Activated B cell treated with CpG ODN at 0.5 μM for 24 hours (primary cell): ENCODE measurements at regions not wholly inside any gene's neighbourhood (a gene's known extent, or its start where the extent isn't known, plus 50 kb on each side); places are given as distances from the start of the nearest gene placed in this dataset.

Source experiments
- ATAC-seq: fragments of 200-7000 bp; cut with Tn5 transposase; one replicate; pipeline ENCODE4 v1.10.0; 2021; ENCODE audit warnings: low read depth, mild to moderate bottlenecking, moderate library complexity
- CTCF ChIA-PET: fragments of 350-600 bp; sonication (Branson Sonifier 250); formaldehyde crosslinking; loops from one replicate; lab custom pipeline; 2021; ENCODE audit warnings: antibody characterized with exemption; lab: Charles Lee
- POLR2A ChIA-PET: fragments of 350-600 bp; sonication (Branson Sonifier 250); formaldehyde crosslinking; loops from one replicate; lab custom pipeline; 2021; ENCODE audit warnings: antibody characterized with exemption; lab: Charles Lee
- DNase-seq: peaks from one replicate; pipeline ENCODE4 v3.0.0; 2022
- H3K27ac Mint-ChIP-seq: one replicate; pipeline ENCODE4 v1.8.0; 2020; ENCODE audit warnings: mixed read lengths
- H3K27me3 Mint-ChIP-seq: one replicate; pipeline ENCODE4 v1.8.0; 2021; ENCODE audit warnings: mixed read lengths
- H3K36me3 Mint-ChIP-seq: one replicate; pipeline ENCODE4 v1.8.0; 2021; ENCODE audit warnings: low read depth, mixed read lengths
- H3K4me1 Mint-ChIP-seq: one replicate; pipeline ENCODE4 v1.8.0; 2021; ENCODE audit warnings: mixed read lengths
- H3K4me3 Mint-ChIP-seq: one replicate; pipeline ENCODE4 v1.8.0; 2020; ENCODE audit warnings: mild to moderate bottlenecking, mixed read lengths
- H3K9me3 Mint-ChIP-seq: one replicate; pipeline ENCODE4 v1.8.0; 2020; ENCODE audit warnings: mixed read lengths
- CTCF ChIP-seq: fragments of 200-600 bp; IDR thresholded peaks from one replicate; pipeline ENCODE4 v1.8.0; 2022; ENCODE audit warnings: antibody characterized with exemption, mild to moderate bottlenecking
- intact Hi-C: fragments of 100-400 bp; cut with micrococcal nuclease; formaldehyde crosslinking; loops from one replicate; pipeline ENCODE4 v1.15.1; 2024

- DNase-seq (no peak), ATAC-seq (no peak)
- no peak overlapping the region for H3K4me3 Mint-ChIP-seq
- CTCF ChIA-PET, result no interaction called here
- H3K9me3 Mint-ChIP-seq, result peaks cover 15% of the 10 kb centered on the region
- no peak overlapping the region for H3K27ac Mint-ChIP-seq
- POLR2A ChIA-PET, result no interaction called here
- H3K4me1 Mint-ChIP-seq, result no peaks in the 10 kb centered on the region
- TF ChIP-seq CTCF, result no peak
- H3K27me3 Mint-ChIP-seq, result no peaks in the 10 kb centered on the region
- H3K36me3 Mint-ChIP-seq, result no peaks in the 10 kb centered on the region
- intact Hi-C loops, result no loop called here
Observed at GRCh38 chr11:98137437-98137836, 883.3 kb upstream of the CNTN5 start.

- ChIA-PET CTCF (no interaction called here), POLR2A (no interaction called here)
- H3K36me3 Mint-ChIP-seq, result no peaks in the 10 kb centered on the region
- H3K4me1 Mint-ChIP-seq, result no peaks in the 10 kb centered on the region
- ATAC-seq (no peak), DNase-seq (no peak)
- TF ChIP-seq CTCF, result no peak
- H3K27me3 Mint-ChIP-seq, result no peaks in the 10 kb centered on the region
- no peak overlapping the region for H3K27ac Mint-ChIP-seq
- intact Hi-C loops, result no loop called here
- no peak overlapping the region for H3K4me3 Mint-ChIP-seq
- peaks cover 9% of the 10 kb centered on the region for H3K9me3 Mint-ChIP-seq
Observed at GRCh38 chr11:98143661-98144060, 877.1 kb upstream of the CNTN5 start.

- ATAC-seq, result no peak
- no peaks in the 10 kb centered on the region for H3K36me3 Mint-ChIP-seq
- ChIA-PET CTCF (no interaction called here), POLR2A (no interaction called here)
- DNase-seq, result no peak
- no peak for TF ChIP-seq CTCF
- H3K27ac Mint-ChIP-seq, result no peak overlapping the region
- H3K4me3 Mint-ChIP-seq, result no peak overlapping the region
- H3K27me3 Mint-ChIP-seq, result no peaks in the 10 kb centered on the region
- intact Hi-C loops, result no loop called here
- peaks cover 9% of the 10 kb centered on the region for H3K9me3 Mint-ChIP-seq
- H3K4me1 Mint-ChIP-seq, result no peaks in the 10 kb centered on the region
Observed at GRCh38 chr11:98153752-98154151, 867.0 kb upstream of the CNTN5 start.

- DNase-seq, result no peak
- intact Hi-C loops, result no loop called here
- TF ChIP-seq CTCF, result no peak
- no peak overlapping the region for H3K4me3 Mint-ChIP-seq
- ATAC-seq, result no peak
- H3K4me1 Mint-ChIP-seq, result no peaks in the 10 kb centered on the region
- POLR2A ChIA-PET, result no interaction called here
- CTCF ChIA-PET, result no interaction called here
- peaks cover 9% of the 10 kb centered on the region for H3K9me3 Mint-ChIP-seq
- H3K36me3 Mint-ChIP-seq, result no peaks in the 10 kb centered on the region
- H3K27me3 Mint-ChIP-seq, result no peaks in the 10 kb centered on the region
- no peak overlapping the region for H3K27ac Mint-ChIP-seq
Observed at GRCh38 chr11:98155696-98156095, 865.1 kb upstream of the CNTN5 start.

GRCh38 chr11:98177925-98178324, 842.8 kb upstream of the CNTN5 start:
- ChIA-PET POLR2A (no interaction called here), CTCF (no interaction called here)
- no peak for ATAC-seq
- Mint-ChIP-seq H3K4me3 (no peak overlapping the region), H3K9me3 (peaks cover 5% of the 10 kb centered on the region), H3K36me3 (no peaks in the 10 kb centered on the region), H3K27ac (no peak overlapping the region), H3K27me3 (no peaks in the 10 kb centered on the region), H3K4me1 (no peaks in the 10 kb centered on the region)
- DNase-seq, result no peak
- intact Hi-C loops, result no loop called here
- TF ChIP-seq CTCF, result no peak
